ENCODE measurements at regions not wholly inside any gene's neighbourhood (a gene's known extent, or its start where the extent isn't known, plus 50 kb on each side); places are given as distances from the start of the nearest gene placed in this dataset.

GRCh38 chr5:133829786-133830185 lies 138.6 kb downstream of the C5orf15 start:
- no peak for DNase-seq (ENCODE audit: low read depth)

GRCh38 chr5:133828722-133829121 lies 139.7 kb downstream of the C5orf15 start:
- DNase-seq (ENCODE audit: low read depth) = no peak

- no peak for DNase-seq (ENCODE audit: low read depth)
Measured at GRCh38 chr5:133827830-133828229, 140.6 kb downstream of the C5orf15 start.

- no peak for DNase-seq (ENCODE audit: low read depth)
Measured at GRCh38 chr5:133827011-133827410, 141.4 kb downstream of the C5orf15 start.

GRCh38 chr5:133825631-133826289 lies 142.7 kb downstream of the C5orf15 start:
- no peak for DNase-seq (ENCODE audit: low read depth)

GRCh38 chr5:133824661-133825254 lies 143.7 kb downstream of the C5orf15 start:
- DNase-seq (ENCODE audit: low read depth) = no peak

- DNase-seq (ENCODE audit: low read depth) = no peak
Measured at GRCh38 chr5:133821889-133822288, 146.5 kb downstream of the C5orf15 start.

- DNase-seq (ENCODE audit: low read depth) = no peak
Measured at GRCh38 chr5:133821311-133821741, 147.1 kb downstream of the C5orf15 start.

GRCh38 chr5:133820507-133820906 lies 147.9 kb downstream of the C5orf15 start:
- DNase-seq (ENCODE audit: low read depth) = no peak

GRCh38 chr5:133819977-133820471 lies 148.4 kb downstream of the C5orf15 start:
- no peak for DNase-seq (ENCODE audit: low read depth)

- no peak for DNase-seq (ENCODE audit: low read depth)
Measured at GRCh38 chr5:133818869-133819600, 149.4 kb downstream of the C5orf15 start.

GRCh38 chr5:133818031-133818431 lies 150.4 kb downstream of the C5orf15 start:
- DNase-seq (ENCODE audit: low read depth) = peak; percentile 5

GRCh38 chr5:133817456-133817855 lies 151.0 kb downstream of the C5orf15 start:
- DNase-seq (ENCODE audit: low read depth) = no peak

GRCh38 chr5:133816791-133817190 lies 151.6 kb downstream of the C5orf15 start:
- DNase-seq (ENCODE audit: low read depth) = no peak

- DNase-seq (ENCODE audit: low read depth) = no peak
Measured at GRCh38 chr5:133814152-133814551, 154.3 kb downstream of the C5orf15 start.

- no peak for DNase-seq (ENCODE audit: low read depth)
Measured at GRCh38 chr5:133811168-133811567, 157.3 kb downstream of the C5orf15 start.

- no peak for DNase-seq (ENCODE audit: low read depth)
Measured at GRCh38 chr5:133809801-133810200, 158.6 kb downstream of the C5orf15 start.

- DNase-seq (ENCODE audit: low read depth) = no peak
Measured at GRCh38 chr5:133807348-133807747, 161.1 kb downstream of the C5orf15 start.

GRCh38 chr5:133806847-133807246 lies 161.6 kb downstream of the C5orf15 start:
- no peak for DNase-seq (ENCODE audit: low read depth)

- no peak for DNase-seq (ENCODE audit: low read depth)
Measured at GRCh38 chr5:133801955-133802751, 166.3 kb downstream of the C5orf15 start.

- no peak for DNase-seq (ENCODE audit: low read depth)
Measured at GRCh38 chr5:133801431-133801830, 167.0 kb downstream of the C5orf15 start.

- no peak for DNase-seq (ENCODE audit: low read depth)
Measured at GRCh38 chr5:133799571-133800237, 168.7 kb downstream of the C5orf15 start.

Measured in amniotic epithelial cell (primary cell).